Ramos (cell line): ENCODE measurements at regions not wholly inside any gene's neighbourhood (a gene's known extent, or its start where the extent isn't known, plus 50 kb on each side); places are given as distances from the start of the nearest gene placed in this dataset.
"Not testable (repeated sequence)": the region's sequence is repeated elsewhere in the genome, so short reads cannot be mapped to it uniquely, and the experiment has no call there.

Experiments used
- in situ Hi-C: fragments of 300-500 bp; cut with MboI; formaldehyde crosslinking; loops from one replicate; pipeline ENCODE4 v1.14.3; 2022; ENCODE audit warnings: low sequenced_read_pairs; ENCODE audit not compliant: unreplicated experiment

- in situ Hi-C loops: no loop called here
These were observed 86.1 kb downstream of the RAP2A start for GRCh38 chr13:97520061-97520460.

- in situ Hi-C loops: no loop called here
These were observed 86.9 kb downstream of the RAP2A start for GRCh38 chr13:97520866-97521265.

GRCh38 chr13:97521726-97522125, 87.8 kb downstream of the RAP2A start:
- in situ Hi-C loops: no loop called here

- in situ Hi-C loops: no loop called here
These were observed 88.3 kb downstream of the RAP2A start for GRCh38 chr13:97522243-97522642.

GRCh38 chr13:97526556-97526955, 92.6 kb downstream of the RAP2A start:
- in situ Hi-C loops: no loop called here

GRCh38 chr13:97528518-97528917, 94.5 kb downstream of the RAP2A start:
- in situ Hi-C loops: no loop called here

GRCh38 chr13:97534540-97534939, 100.6 kb downstream of the RAP2A start:
- in situ Hi-C loops: no loop called here

- in situ Hi-C loops: no loop called here
These were observed 101.6 kb downstream of the RAP2A start for GRCh38 chr13:97535614-97536013.

- in situ Hi-C loops: no loop called here
These were observed 103.1 kb downstream of the RAP2A start for GRCh38 chr13:97537110-97537509.

GRCh38 chr13:97538203-97538602, 104.2 kb downstream of the RAP2A start:
- in situ Hi-C loops: no loop called here

GRCh38 chr13:97539651-97540610, 106.0 kb downstream of the RAP2A start:
- in situ Hi-C loops: no loop called here

- in situ Hi-C loops: no loop called here
These were observed 106.7 kb downstream of the RAP2A start for GRCh38 chr13:97540696-97541095.

- in situ Hi-C loops: no loop called here
These were observed 108.2 kb downstream of the RAP2A start for GRCh38 chr13:97542102-97542685.

GRCh38 chr13:97544031-97544765, 110.2 kb downstream of the RAP2A start:
- in situ Hi-C loops: no loop called here

- in situ Hi-C loops: not testable (repeated sequence)
These were observed 111.1 kb downstream of the RAP2A start for GRCh38 chr13:97544971-97545499.

GRCh38 chr13:97548138-97548537, 114.2 kb downstream of the RAP2A start:
- in situ Hi-C loops: no loop called here

- in situ Hi-C loops: no loop called here
These were observed 114.7 kb downstream of the RAP2A start for GRCh38 chr13:97548711-97549110.

- in situ Hi-C loops: no loop called here
These were observed 115.2 kb downstream of the RAP2A start for GRCh38 chr13:97549201-97549600.

- in situ Hi-C loops: no loop called here
These were observed 120.5 kb downstream of the RAP2A start for GRCh38 chr13:97554496-97554895.

- in situ Hi-C loops: no loop called here
These were observed 121.1 kb downstream of the RAP2A start for GRCh38 chr13:97555034-97555433.

- in situ Hi-C loops: no loop called here
These were observed 125.1 kb downstream of the RAP2A start for GRCh38 chr13:97559030-97559429.
